NCI-H345 (cell line): ENCODE measurements at regions not wholly inside any gene's neighbourhood (a gene's known extent, or its start where the extent isn't known, plus 50 kb on each side); places are given as distances from the start of the nearest gene placed in this dataset.

ENCODE experiments used
- DNase-seq: peaks from one replicate; lab custom pipeline; 2025; lab: John Stamatoyannopoulos, UW

GRCh38 chr16:11473728-11474127, 113.0 kb downstream of the LITAF start:
- no peak for DNase-seq

- no peak for DNase-seq
Observed at GRCh38 chr16:11474617-11475291, 112.0 kb downstream of the LITAF start.

GRCh38 chr16:11475896-11476630, 110.7 kb downstream of the LITAF start:
- no peak for DNase-seq

- no peak for DNase-seq
Observed at GRCh38 chr16:11476676-11477075, 110.0 kb downstream of the LITAF start.

GRCh38 chr16:11478431-11479119, 108.1 kb downstream of the LITAF start:
- no peak for DNase-seq

- DNase-seq, result no peak
Observed at GRCh38 chr16:11479916-11480315, 106.8 kb downstream of the LITAF start.

- DNase-seq, result no peak
Observed at GRCh38 chr16:11480634-11481033, 106.1 kb downstream of the LITAF start.

GRCh38 chr16:11481987-11482386, 104.7 kb downstream of the LITAF start:
- no peak for DNase-seq

- no peak for DNase-seq
Observed at GRCh38 chr16:11482946-11483748, 103.6 kb downstream of the LITAF start.

GRCh38 chr16:11484691-11485258, 101.9 kb downstream of the LITAF start:
- no peak for DNase-seq

GRCh38 chr16:11485676-11486075, 101.0 kb downstream of the LITAF start:
- no peak for DNase-seq

GRCh38 chr16:11487289-11487688, 99.4 kb downstream of the LITAF start:
- DNase-seq, result no peak

GRCh38 chr16:11488304-11488703, 98.4 kb downstream of the LITAF start:
- DNase-seq, result no peak

- no peak for DNase-seq
Observed at GRCh38 chr16:11491524-11491923, 95.2 kb downstream of the LITAF start.

GRCh38 chr16:11492808-11493530, 93.8 kb downstream of the LITAF start:
- no peak for DNase-seq

- no peak for DNase-seq
Observed at GRCh38 chr16:11493531-11493929, 93.2 kb downstream of the LITAF start.

- no peak for DNase-seq
Observed at GRCh38 chr16:11494029-11494428, 92.7 kb downstream of the LITAF start.

GRCh38 chr16:11494433-11494832, 92.3 kb downstream of the LITAF start:
- no peak for DNase-seq

- peak; percentile 52 for DNase-seq
Observed at GRCh38 chr16:11495066-11495407, 91.7 kb downstream of the LITAF start.
